ENCODE measurements at regions not wholly inside any gene's neighbourhood (a gene's known extent, or its start where the extent isn't known, plus 50 kb on each side); places are given as distances from the start of the nearest gene placed in this dataset.

GRCh38 chr11:70915158-70915985 lies 337.0 kb downstream of the SHANK2 start:
- no peak for DNase-seq
- intact Hi-C loops (cut with DNase I, micrococcal nuclease), result no loop called here
- H3K9me3 ChIP-seq, result no peaks in the 10 kb centered on the region
- no peak overlapping the region for H3K4me3 ChIP-seq
- TF ChIP-seq, protein P1, sequence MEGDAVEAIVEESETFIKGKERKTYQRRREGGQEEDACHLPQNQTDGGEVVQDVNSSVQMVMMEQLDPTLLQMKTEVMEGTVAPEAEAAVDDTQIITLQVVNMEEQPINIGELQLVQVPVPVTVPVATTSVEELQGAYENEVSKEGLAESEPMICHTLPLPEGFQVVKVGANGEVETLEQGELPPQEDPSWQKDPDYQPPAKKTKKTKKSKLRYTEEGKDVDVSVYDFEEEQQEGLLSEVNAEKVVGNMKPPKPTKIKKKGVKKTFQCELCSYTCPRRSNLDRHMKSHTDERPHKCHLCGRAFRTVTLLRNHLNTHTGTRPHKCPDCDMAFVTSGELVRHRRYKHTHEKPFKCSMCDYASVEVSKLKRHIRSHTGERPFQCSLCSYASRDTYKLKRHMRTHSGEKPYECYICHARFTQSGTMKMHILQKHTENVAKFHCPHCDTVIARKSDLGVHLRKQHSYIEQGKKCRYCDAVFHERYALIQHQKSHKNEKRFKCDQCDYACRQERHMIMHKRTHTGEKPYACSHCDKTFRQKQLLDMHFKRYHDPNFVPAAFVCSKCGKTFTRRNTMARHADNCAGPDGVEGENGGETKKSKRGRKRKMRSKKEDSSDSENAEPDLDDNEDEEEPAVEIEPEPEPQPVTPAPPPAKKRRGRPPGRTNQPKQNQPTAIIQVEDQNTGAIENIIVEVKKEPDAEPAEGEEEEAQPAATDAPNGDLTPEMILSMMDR (IDR thresholded peaks at IDR 0.05), result no peak
- no peak for ATAC-seq
- no peaks in the 10 kb centered on the region for H3K36me3 ChIP-seq (ENCODE audit: low read depth)
- H3K4me1 ChIP-seq (ENCODE audit: low read depth), result no peaks in the 10 kb centered on the region

DNA sequence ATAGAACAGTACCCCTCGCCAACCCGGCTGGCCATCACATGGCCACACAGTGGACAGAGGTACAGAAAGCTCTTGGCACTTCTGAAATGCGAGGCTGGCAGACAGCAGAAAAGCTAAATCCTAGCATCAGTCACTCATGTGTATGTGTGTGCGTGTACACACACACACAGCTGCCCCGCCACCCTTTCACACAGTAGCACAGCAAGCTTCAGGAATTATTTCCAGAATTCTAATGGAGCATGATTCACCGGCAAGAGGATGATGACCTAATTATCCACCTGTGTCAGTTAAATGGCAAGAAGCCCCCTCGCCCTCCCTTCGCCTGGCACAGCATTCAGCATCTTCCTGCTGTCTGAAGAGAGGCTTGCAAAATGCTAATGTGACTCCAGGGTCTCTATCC lies 336.0 kb downstream of the SHANK2 start:
- Histone ChIP-seq H3K4me3 (no peak overlapping the region), H3K4me1 (ENCODE audit: low read depth) (no peaks in the 10 kb centered on the region), H3K36me3 (ENCODE audit: low read depth) (no peaks in the 10 kb centered on the region), H3K9me3 (peaks cover 2% of the 10 kb centered on the region)
- TF ChIP-seq, protein P1 (IDR thresholded peaks at IDR 0.05), result no peak
- DNase-seq (no peak), ATAC-seq (no peak)
- intact Hi-C loops (cut with DNase I, micrococcal nuclease), result no loop called here

DNA sequence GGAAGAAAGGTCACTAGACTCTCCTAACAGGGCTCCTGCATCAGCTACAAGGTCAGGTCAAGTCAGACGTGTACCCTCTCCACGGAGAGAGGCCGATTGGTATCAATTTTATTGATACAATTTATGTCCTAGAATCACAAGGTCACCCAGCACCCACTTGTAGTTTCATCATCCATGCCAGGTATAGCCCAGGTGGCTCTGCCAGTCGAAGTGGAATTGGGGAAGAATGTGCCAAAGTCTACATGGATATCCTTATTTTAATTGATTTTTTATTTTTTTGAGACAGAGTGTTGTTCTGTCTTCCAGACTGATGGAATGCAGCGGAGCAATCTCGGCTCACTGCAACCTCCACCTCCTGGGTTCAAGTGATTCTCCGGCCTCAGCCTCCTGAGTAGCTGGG lies 334.1 kb downstream of the SHANK2 start:
- TF ChIP-seq, protein P1 (IDR thresholded peaks at IDR 0.05), result no peak
- no peak overlapping the region for H3K4me3 ChIP-seq
- intact Hi-C loops (cut with DNase I, micrococcal nuclease), result no loop called here
- ATAC-seq, result no peak
- no peak for DNase-seq
- peaks cover 14% of the 10 kb centered on the region for H3K9me3 ChIP-seq
- H3K36me3 ChIP-seq (ENCODE audit: low read depth), result no peaks in the 10 kb centered on the region
- no peaks in the 10 kb centered on the region for H3K4me1 ChIP-seq (ENCODE audit: low read depth)

DNA sequence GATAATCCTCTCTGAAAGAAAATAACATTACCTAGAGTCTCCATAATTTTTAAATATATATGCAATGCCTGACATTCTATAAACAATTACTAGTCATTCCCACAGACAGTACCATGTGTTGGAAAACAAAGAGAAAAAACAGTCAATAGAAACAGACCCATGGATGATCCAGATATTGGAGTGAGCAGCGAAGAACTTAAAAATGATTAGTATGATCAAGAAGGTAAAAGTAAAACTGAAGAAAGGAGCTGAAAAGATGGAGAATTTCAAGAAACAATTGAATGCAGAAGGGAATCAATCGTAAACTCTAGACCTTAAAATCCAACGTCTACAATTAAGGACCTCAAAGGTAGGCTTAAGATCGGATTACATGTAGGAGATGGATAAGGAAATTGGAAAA lies 330.6 kb downstream of the SHANK2 start:
- Histone ChIP-seq H3K4me1 (ENCODE audit: low read depth) (no peaks in the 10 kb centered on the region), H3K4me3 (no peak overlapping the region), H3K9me3 (peaks cover 14% of the 10 kb centered on the region), H3K36me3 (ENCODE audit: low read depth) (no peaks in the 10 kb centered on the region)
- intact Hi-C loops (cut with DNase I, micrococcal nuclease), result no loop called here
- DNase-seq, result no peak
- ATAC-seq, result no peak
- TF ChIP-seq, protein P1 (IDR thresholded peaks at IDR 0.05), result no peak

GRCh38 chr11:70924108-70924507 lies 328.3 kb downstream of the SHANK2 start:
- no peaks in the 10 kb centered on the region for H3K4me1 ChIP-seq (ENCODE audit: low read depth)
- H3K4me3 ChIP-seq, result no peak overlapping the region
- DNase-seq (no peak), ATAC-seq (no peak)
- peaks cover 14% of the 10 kb centered on the region for H3K9me3 ChIP-seq
- intact Hi-C loops (cut with DNase I, micrococcal nuclease), result no loop called here
- TF ChIP-seq, protein P1 (IDR thresholded peaks at IDR 0.05), result no peak
- H3K36me3 ChIP-seq (ENCODE audit: low read depth), result no peaks in the 10 kb centered on the region

Data from mucosa of descending colon (tissue), 3 donors.